NB4 (cell line): ENCODE measurements at regions not wholly inside any gene's neighbourhood (a gene's known extent, or its start where the extent isn't known, plus 50 kb on each side); places are given as distances from the start of the nearest gene placed in this dataset.

Source experiments
- CTCF ChIP-seq: IDR thresholded peaks from one replicate; pipeline ENCODE4 v1.5.1; 2012; ENCODE audit warnings: low read depth, low read length
- POLR2A ChIP-seq: IDR thresholded peaks from 2 replicates; pipeline ENCODE4 v1.6.1; 2011; ENCODE audit warnings: mild to moderate bottlenecking; ENCODE audit not compliant: insufficient read length; ENCODE audit errors: extremely low read depth

- no peak for TF ChIP-seq CTCF
- no peak for TF ChIP-seq POLR2A
Measured at GRCh38 chr7:83872501-83872900, 223.6 kb upstream of the SEMA3E start.
